ENCODE measurements at regions not wholly inside any gene's neighbourhood (a gene's known extent, or its start where the extent isn't known, plus 50 kb on each side); places are given as distances from the start of the nearest gene placed in this dataset.

GRCh38 chr6:122107256-122107852 is 292.1 kb upstream of the HSF2 start:
- Histone ChIP-seq H3K27me3 (ENCODE audit: control insufficient read depth, insufficient read depth, low read length) (no peaks in the 10 kb centered on the region), H3K4me3 (ENCODE audit: low read depth, low read length) (no peak overlapping the region), H3K9ac (ENCODE audit: low read depth, low read length) (no peak overlapping the region), H3K36me3 (ENCODE audit: control insufficient read depth, insufficient read depth, low read length) (no peaks in the 10 kb centered on the region), H3K4me1 (ENCODE audit: control insufficient read depth, insufficient read depth, low read length) (no peaks in the 10 kb centered on the region), H3K9me3 (ENCODE audit: control insufficient read depth, insufficient read depth, low read length) (no peaks in the 10 kb centered on the region)

DNA sequence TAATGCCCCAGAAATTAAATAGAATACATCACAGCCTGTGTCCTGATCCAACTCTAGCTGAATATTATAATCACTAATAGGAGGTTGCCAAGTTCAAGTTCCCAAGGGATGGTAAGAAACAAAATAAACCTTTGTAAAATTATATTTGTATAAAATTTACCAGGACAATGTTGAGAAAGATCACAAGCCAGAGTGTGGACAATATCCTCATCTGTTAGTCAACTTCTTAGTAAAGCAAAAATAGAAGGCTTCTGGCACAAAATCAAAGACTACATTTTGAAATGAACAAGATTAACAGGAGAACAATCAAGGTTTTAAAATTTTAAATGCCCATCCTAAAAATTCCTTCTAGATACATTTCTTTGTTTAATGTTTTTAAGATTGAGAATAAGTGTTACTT is 290.4 kb upstream of the HSF2 start:
- H3K27me3 ChIP-seq (ENCODE audit: control insufficient read depth, insufficient read depth, low read length), result no peaks in the 10 kb centered on the region
- H3K9me3 ChIP-seq (ENCODE audit: control insufficient read depth, insufficient read depth, low read length), result no peaks in the 10 kb centered on the region
- no peak overlapping the region for H3K9ac ChIP-seq (ENCODE audit: low read depth, low read length)

DNA sequence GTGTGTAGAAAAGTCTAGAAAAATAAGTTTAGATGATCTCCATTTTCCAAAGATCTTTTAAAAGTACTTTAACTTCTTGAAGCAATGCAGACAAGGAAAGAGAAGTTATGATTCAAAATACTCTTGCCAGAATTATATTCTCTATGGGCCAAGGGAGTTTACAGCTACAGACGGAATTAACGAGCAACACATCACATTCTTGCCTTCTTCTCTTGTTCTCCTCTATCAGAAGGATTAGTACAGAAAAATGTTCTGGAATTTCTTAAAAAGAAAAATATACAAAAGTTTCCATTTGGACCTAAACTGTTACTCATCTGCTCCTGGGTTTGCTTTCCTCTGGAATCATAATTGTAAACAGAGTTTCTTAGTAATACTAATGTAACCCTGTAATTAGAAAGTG is 284.7 kb upstream of the HSF2 start:
- Histone ChIP-seq H3K9ac (ENCODE audit: low read depth, low read length) (no peak overlapping the region), H3K4me3 (ENCODE audit: low read depth, low read length) (no peak overlapping the region), H3K27me3 (ENCODE audit: control insufficient read depth, insufficient read depth, low read length) (no peaks in the 10 kb centered on the region), H3K9me3 (ENCODE audit: control insufficient read depth, insufficient read depth, low read length) (no peaks in the 10 kb centered on the region), H3K4me1 (ENCODE audit: control insufficient read depth, insufficient read depth, low read length) (no peaks in the 10 kb centered on the region), H3K36me3 (ENCODE audit: control insufficient read depth, insufficient read depth, low read length) (no peaks in the 10 kb centered on the region)

More for the DNA sequence above, 290.4 kb upstream of the HSF2 start:
- no peaks in the 10 kb centered on the region for H3K36me3 ChIP-seq (ENCODE audit: control insufficient read depth, insufficient read depth, low read length)
- H3K4me1 ChIP-seq (ENCODE audit: control insufficient read depth, insufficient read depth, low read length), result no peaks in the 10 kb centered on the region
- H3K4me3 ChIP-seq (ENCODE audit: low read depth, low read length), result no peak overlapping the region

DNA sequence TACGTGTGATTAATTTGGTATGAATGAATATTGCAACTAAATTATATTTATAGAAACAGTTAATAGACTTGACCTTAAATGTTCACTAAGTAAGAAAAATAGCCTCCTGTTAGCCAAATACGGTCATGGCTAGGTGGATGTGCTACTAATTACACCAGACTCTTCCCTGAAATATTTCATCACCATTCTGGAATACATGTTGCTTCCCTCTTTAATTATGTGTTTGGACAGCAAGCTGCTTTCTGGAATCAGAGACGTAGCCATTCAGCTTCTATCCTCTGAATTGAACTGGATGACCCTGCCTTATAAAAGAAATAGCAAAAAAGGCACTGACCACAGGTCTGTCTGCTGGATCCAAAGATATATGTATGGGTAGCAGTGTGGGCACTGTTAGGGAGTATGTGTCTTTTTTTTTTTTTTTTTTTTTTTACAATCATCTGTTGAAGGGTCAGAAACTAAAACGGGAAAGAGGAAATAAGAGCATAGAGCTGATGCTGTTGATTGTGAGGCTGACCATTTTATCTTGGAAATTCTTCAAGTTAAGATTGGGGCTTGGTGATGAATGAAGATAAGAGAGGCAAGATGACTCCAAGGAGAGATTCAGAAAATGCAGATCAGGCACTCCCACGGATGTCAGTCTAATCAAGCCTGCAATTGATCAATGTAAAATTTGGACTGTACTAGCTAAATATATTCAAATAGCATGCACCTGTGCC is 283.2 kb upstream of the HSF2 start:
- H3K9ac ChIP-seq (ENCODE audit: low read depth, low read length), result no peak overlapping the region
- no peaks in the 10 kb centered on the region for H3K27me3 ChIP-seq (ENCODE audit: control insufficient read depth, insufficient read depth, low read length)
- H3K4me3 ChIP-seq (ENCODE audit: low read depth, low read length), result no peak overlapping the region
- no peaks in the 10 kb centered on the region for H3K4me1 ChIP-seq (ENCODE audit: control insufficient read depth, insufficient read depth, low read length)
- H3K36me3 ChIP-seq (ENCODE audit: control insufficient read depth, insufficient read depth, low read length), result no peaks in the 10 kb centered on the region
- no peaks in the 10 kb centered on the region for H3K9me3 ChIP-seq (ENCODE audit: control insufficient read depth, insufficient read depth, low read length)

- no peaks in the 10 kb centered on the region for H3K36me3 ChIP-seq (ENCODE audit: control insufficient read depth, insufficient read depth, low read length)
- H3K4me3 ChIP-seq (ENCODE audit: low read depth, low read length), result no peak overlapping the region
These were observed 282.4 kb upstream of the HSF2 start for GRCh38 chr6:122116835-122117627.

DNA sequence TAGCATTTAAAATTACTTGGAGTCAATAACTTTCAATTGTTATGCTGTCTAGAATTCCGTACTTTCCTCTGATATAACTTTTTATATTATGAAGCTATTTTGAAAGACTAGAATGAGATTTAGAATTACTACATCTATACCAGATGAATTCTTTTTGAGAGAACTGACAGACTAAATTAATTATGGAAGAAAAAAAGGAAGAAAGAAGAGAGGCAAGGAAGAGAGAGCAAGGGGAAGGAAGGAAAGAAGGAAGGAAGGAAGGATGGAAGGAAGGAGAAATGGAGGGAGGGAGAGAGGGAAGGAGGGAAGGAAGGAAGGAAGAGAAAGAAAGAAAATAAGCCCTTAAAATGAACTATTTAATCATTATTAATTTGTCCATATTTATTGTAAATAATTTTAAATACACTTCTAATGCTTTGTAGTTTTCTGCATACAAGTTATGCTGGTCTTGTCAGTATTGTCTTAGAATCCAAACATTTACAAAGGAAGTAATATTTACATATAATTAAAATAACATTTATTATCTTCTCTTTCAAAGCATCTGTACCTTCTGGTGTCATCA is 280.4 kb upstream of the HSF2 start:
- no peaks in the 10 kb centered on the region for H3K9me3 ChIP-seq (ENCODE audit: control insufficient read depth, insufficient read depth, low read length)
- H3K4me3 ChIP-seq (ENCODE audit: low read depth, low read length), result no peak overlapping the region
- no peaks in the 10 kb centered on the region for H3K36me3 ChIP-seq (ENCODE audit: control insufficient read depth, insufficient read depth, low read length)
- H3K9ac ChIP-seq (ENCODE audit: low read depth, low read length), result no peak overlapping the region
- no peaks in the 10 kb centered on the region for H3K27me3 ChIP-seq (ENCODE audit: control insufficient read depth, insufficient read depth, low read length)
- H3K4me1 ChIP-seq (ENCODE audit: control insufficient read depth, insufficient read depth, low read length), result no peaks in the 10 kb centered on the region

More at GRCh38 chr6:122116835-122117627, 282.4 kb upstream of the HSF2 start:
- Histone ChIP-seq H3K9me3 (ENCODE audit: control insufficient read depth, insufficient read depth, low read length) (no peaks in the 10 kb centered on the region), H3K9ac (ENCODE audit: low read depth, low read length) (no peak overlapping the region), H3K4me1 (ENCODE audit: control insufficient read depth, insufficient read depth, low read length) (no peaks in the 10 kb centered on the region), H3K27me3 (ENCODE audit: control insufficient read depth, insufficient read depth, low read length) (no peaks in the 10 kb centered on the region)

- H3K4me1 ChIP-seq (ENCODE audit: control insufficient read depth, insufficient read depth, low read length), result no peaks in the 10 kb centered on the region
- H3K4me3 ChIP-seq (ENCODE audit: low read depth, low read length), result no peak overlapping the region
- H3K9ac ChIP-seq (ENCODE audit: low read depth, low read length), result no peak overlapping the region
- no peaks in the 10 kb centered on the region for H3K27me3 ChIP-seq (ENCODE audit: control insufficient read depth, insufficient read depth, low read length)
- H3K9me3 ChIP-seq (ENCODE audit: control insufficient read depth, insufficient read depth, low read length), result no peaks in the 10 kb centered on the region
- H3K36me3 ChIP-seq (ENCODE audit: control insufficient read depth, insufficient read depth, low read length), result no peaks in the 10 kb centered on the region
These were observed 277.2 kb upstream of the HSF2 start for GRCh38 chr6:122122202-122122601.

DNA sequence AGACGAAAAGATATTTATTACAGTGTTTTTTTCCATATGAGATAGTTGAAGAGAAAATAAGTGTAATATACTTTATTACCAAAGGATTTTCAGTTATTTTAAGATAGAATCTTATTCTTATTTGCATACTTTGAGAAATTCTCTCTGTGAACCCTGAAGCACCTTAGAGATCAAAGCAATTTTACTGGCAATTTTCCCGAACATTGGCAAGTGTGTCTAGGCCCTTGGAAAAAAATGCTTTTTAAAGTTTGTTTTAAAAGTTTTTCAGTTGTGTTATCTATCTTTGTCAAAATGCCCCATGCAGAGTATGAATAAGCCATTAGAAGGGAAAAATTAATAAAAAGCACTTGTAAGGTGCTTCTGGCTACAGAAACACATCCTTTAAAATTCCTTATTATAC is 276.8 kb upstream of the HSF2 start:
- H3K4me1 ChIP-seq (ENCODE audit: control insufficient read depth, insufficient read depth, low read length), result no peaks in the 10 kb centered on the region
- H3K36me3 ChIP-seq (ENCODE audit: control insufficient read depth, insufficient read depth, low read length), result no peaks in the 10 kb centered on the region
- no peak overlapping the region for H3K9ac ChIP-seq (ENCODE audit: low read depth, low read length)
- H3K27me3 ChIP-seq (ENCODE audit: control insufficient read depth, insufficient read depth, low read length), result no peaks in the 10 kb centered on the region
- H3K4me3 ChIP-seq (ENCODE audit: low read depth, low read length), result no peak overlapping the region
- no peaks in the 10 kb centered on the region for H3K9me3 ChIP-seq (ENCODE audit: control insufficient read depth, insufficient read depth, low read length)

DNA sequence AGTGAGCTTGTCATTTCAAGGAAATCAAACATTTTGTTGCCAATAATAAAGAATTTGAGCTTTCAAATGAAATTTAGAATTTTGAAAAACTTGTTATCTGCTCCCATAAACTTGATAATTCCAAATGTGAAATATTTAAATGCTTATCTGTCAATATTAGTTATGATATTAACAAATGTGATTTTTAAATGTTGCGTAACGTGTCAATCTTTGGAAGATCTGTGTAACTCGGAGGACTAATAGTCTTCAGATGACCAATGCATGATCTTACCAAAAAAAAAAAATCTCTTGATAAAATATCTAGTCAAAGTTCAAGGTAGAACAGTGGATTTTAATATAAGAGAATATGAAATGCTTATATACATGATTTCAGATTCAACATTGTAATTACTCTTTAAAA is 274.5 kb upstream of the HSF2 start:
- H3K9me3 ChIP-seq (ENCODE audit: control insufficient read depth, insufficient read depth, low read length), result no peaks in the 10 kb centered on the region
- H3K4me3 ChIP-seq (ENCODE audit: low read depth, low read length), result no peak overlapping the region
- H3K4me1 ChIP-seq (ENCODE audit: control insufficient read depth, insufficient read depth, low read length), result no peaks in the 10 kb centered on the region
- no peaks in the 10 kb centered on the region for H3K27me3 ChIP-seq (ENCODE audit: control insufficient read depth, insufficient read depth, low read length)
- no peaks in the 10 kb centered on the region for H3K36me3 ChIP-seq (ENCODE audit: control insufficient read depth, insufficient read depth, low read length)
- no peak overlapping the region for H3K9ac ChIP-seq (ENCODE audit: low read depth, low read length)

DNA sequence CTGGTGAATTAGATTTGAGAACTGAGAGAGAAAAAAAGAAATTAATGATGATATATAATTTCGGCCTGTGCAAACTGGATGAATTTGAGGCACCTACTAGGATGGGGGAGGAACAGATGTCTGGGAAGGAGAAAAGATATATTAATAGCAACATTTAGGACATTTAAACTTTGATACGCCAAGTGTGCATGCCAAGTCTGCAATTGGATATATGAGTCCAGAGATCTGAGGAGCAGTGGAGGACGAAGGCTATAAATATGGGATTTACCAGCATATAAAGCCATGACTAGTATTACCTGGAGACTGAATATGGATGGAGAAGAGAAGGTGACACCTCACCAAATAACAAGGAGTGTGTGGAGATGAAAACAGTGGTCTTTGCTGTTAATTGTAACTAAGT is 272.6 kb upstream of the HSF2 start:
- Histone ChIP-seq H3K36me3 (ENCODE audit: control insufficient read depth, insufficient read depth, low read length) (no peaks in the 10 kb centered on the region), H3K9ac (ENCODE audit: low read depth, low read length) (no peak overlapping the region), H3K4me3 (ENCODE audit: low read depth, low read length) (no peak overlapping the region), H3K9me3 (ENCODE audit: control insufficient read depth, insufficient read depth, low read length) (no peaks in the 10 kb centered on the region), H3K4me1 (ENCODE audit: control insufficient read depth, insufficient read depth, low read length) (no peaks in the 10 kb centered on the region), H3K27me3 (ENCODE audit: control insufficient read depth, insufficient read depth, low read length) (no peaks in the 10 kb centered on the region)

- Histone ChIP-seq H3K4me3 (ENCODE audit: low read depth, low read length) (no peak overlapping the region), H3K36me3 (ENCODE audit: control insufficient read depth, insufficient read depth, low read length) (no peaks in the 10 kb centered on the region), H3K9me3 (ENCODE audit: control insufficient read depth, insufficient read depth, low read length) (no peaks in the 10 kb centered on the region), H3K9ac (ENCODE audit: low read depth, low read length) (no peak overlapping the region), H3K4me1 (ENCODE audit: control insufficient read depth, insufficient read depth, low read length) (no peaks in the 10 kb centered on the region), H3K27me3 (ENCODE audit: control insufficient read depth, insufficient read depth, low read length) (no peaks in the 10 kb centered on the region)
These were observed 271.0 kb upstream of the HSF2 start for GRCh38 chr6:122128445-122128844.
